ENCODE measurements at regions not wholly inside any gene's neighbourhood (a gene's known extent, or its start where the extent isn't known, plus 50 kb on each side); places are given as distances from the start of the nearest gene placed in this dataset.

DNA sequence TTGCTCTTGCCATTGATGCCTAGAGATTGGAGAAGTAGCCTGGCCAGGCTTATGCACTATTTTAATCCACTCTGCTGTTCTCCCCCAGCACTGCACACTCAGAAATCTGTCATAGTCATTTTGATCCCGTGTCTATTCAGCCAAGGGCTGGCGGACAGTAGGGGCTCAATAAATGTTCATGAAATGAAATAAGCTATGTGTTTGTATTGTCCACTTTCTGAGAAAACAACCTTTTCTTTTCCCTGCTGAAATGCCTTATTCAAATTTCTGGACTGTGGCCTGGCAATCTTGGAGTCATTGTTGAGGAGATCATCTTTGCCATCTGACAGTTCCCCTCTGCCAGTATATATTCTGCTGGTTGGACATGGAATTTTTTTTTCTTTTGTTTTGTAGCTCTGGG lies 550.4 kb upstream of the MAP3K7 start:
- FAIRE-seq (no peak), DNase-seq (ENCODE audit: insufficient read length) (no peak)
- TF ChIP-seq POLR2A (IDR thresholded peaks at IDR 0.05; ENCODE audit: low read depth, low read length): no peak
- no peak for TF ChIP-seq POLR2AphosphoS5 (IDR thresholded peaks at IDR 0.05; ENCODE audit: low read depth, low read length)
- no peak for TF ChIP-seq TAF1 (IDR thresholded peaks at IDR 0.05; ENCODE audit: borderline replicate concordance, low read depth, low read length)

- FAIRE-seq (no peak), DNase-seq (ENCODE audit: insufficient read length) (no peak)
- TF ChIP-seq POLR2AphosphoS5 (IDR thresholded peaks at IDR 0.05; ENCODE audit: low read depth, low read length): no peak
- TF ChIP-seq TAF1 (IDR thresholded peaks at IDR 0.05; ENCODE audit: borderline replicate concordance, low read depth, low read length): no peak
- TF ChIP-seq POLR2A (IDR thresholded peaks at IDR 0.05; ENCODE audit: low read depth, low read length): no peak
Observed at GRCh38 chr6:91135406-91136103, 548.7 kb upstream of the MAP3K7 start.

DNA sequence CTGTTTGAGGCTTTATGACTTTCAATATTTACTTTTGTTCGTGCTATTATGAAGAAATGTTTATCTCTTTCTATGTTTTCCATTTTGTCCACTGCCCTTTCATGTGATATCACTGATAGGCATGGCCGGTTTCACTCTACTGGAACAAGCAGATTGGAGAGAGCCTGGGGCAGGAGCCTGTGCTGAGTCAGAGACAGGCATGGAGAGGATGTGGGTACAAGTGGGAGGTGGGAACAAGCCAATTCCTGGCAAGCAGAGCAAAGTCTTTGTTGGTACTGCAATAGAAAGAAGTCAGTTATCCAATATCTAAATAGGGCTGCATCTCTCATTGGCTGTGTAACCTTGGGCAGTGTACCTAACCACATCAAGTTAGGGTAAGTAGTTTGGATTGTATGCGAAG lies 545.6 kb upstream of the MAP3K7 start:
- no peak for TF ChIP-seq POLR2A (IDR thresholded peaks at IDR 0.05; ENCODE audit: low read depth, low read length)
- TF ChIP-seq POLR2AphosphoS5 (IDR thresholded peaks at IDR 0.05; ENCODE audit: low read depth, low read length): no peak
- no peak for TF ChIP-seq TAF1 (IDR thresholded peaks at IDR 0.05; ENCODE audit: borderline replicate concordance, low read depth, low read length)
- DNase-seq (ENCODE audit: insufficient read length) (no peak), FAIRE-seq (no peak)

DNA sequence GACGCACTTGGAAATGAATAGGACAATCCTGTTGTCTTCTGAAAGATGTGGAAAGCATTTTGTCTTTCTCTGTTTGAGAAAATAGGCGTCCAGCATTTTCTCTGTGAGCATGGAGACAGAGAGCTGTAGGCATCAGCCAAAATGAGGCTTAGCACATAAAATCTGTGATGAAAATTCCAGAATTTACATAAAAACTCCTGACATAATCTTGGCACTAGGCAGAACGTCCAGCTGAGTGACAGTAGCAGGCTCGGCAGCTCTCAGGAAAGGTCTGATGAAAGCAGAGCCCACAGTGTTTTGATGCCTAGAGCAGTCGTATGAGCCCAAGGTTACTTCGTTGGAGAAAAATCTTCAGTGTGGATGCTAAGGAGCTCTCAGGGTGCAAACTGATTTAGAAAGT lies 543.3 kb upstream of the MAP3K7 start:
- no peak for TF ChIP-seq POLR2AphosphoS5 (IDR thresholded peaks at IDR 0.05; ENCODE audit: low read depth, low read length)
- TF ChIP-seq TAF1 (IDR thresholded peaks at IDR 0.05; ENCODE audit: borderline replicate concordance, low read depth, low read length): no peak
- TF ChIP-seq POLR2A (IDR thresholded peaks at IDR 0.05; ENCODE audit: low read depth, low read length): no peak
- no peak for DNase-seq (ENCODE audit: insufficient read length)
- FAIRE-seq: no peak

GRCh38 chr6:91127752-91128151 lies 540.9 kb upstream of the MAP3K7 start:
- FAIRE-seq: no peak
- TF ChIP-seq TAF1 (IDR thresholded peaks at IDR 0.05; ENCODE audit: borderline replicate concordance, low read depth, low read length) (no peak), POLR2AphosphoS5 (IDR thresholded peaks at IDR 0.05; ENCODE audit: low read depth, low read length) (no peak), POLR2A (IDR thresholded peaks at IDR 0.05; ENCODE audit: low read depth, low read length) (no peak)

DNA sequence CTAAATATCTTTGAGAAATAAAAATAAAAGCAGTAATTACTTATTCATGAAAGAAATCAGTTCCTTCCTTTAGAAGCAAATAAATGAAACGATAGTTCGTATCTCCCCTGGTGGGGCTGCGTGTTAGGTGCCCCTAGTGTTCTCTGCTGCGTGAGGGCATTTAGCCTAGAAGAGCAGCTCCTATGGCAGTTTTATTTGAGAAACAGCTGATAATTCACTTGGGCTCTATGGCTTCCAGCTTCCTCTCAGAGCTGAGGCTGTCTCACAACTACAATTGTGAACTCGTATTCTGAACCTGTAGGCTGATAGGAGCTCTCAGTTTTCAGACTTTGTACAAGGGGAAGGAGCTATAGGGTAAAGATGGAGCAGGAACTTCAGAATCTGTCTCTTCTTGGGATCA lies 540.0 kb upstream of the MAP3K7 start:
- FAIRE-seq (no peak), DNase-seq (ENCODE audit: insufficient read length) (no peak)
- TF ChIP-seq TAF1 (IDR thresholded peaks at IDR 0.05; ENCODE audit: borderline replicate concordance, low read depth, low read length) (no peak), POLR2A (IDR thresholded peaks at IDR 0.05; ENCODE audit: low read depth, low read length) (no peak), POLR2AphosphoS5 (IDR thresholded peaks at IDR 0.05; ENCODE audit: low read depth, low read length) (no peak)

More at GRCh38 chr6:91127752-91128151, 540.9 kb upstream of the MAP3K7 start:
- DNase-seq (ENCODE audit: insufficient read length): no peak

DNA sequence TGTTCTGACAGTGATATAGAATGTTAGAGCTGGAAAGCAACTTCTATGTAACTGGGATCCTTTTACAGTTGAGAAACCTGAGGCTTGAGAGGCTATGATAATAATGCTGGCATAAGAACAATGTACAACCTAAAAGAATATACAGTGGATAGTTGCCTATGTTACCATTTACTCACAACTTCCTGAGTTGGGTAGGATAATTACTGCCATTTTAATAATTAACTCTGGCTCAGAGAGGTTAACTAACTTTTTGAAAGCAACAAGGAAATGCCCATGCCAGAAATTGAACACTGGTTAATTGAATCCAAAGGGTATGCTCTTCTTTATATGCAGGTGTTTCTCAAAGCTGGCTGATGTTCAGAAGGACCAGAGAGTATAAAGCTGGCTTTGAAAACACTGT lies 530.7 kb upstream of the MAP3K7 start:
- TF ChIP-seq POLR2AphosphoS5 (IDR thresholded peaks at IDR 0.05; ENCODE audit: low read depth, low read length) (no peak), TAF1 (IDR thresholded peaks at IDR 0.05; ENCODE audit: borderline replicate concordance, low read depth, low read length) (no peak)
- no peak for DNase-seq (ENCODE audit: insufficient read length)
- no peak for FAIRE-seq

DNA sequence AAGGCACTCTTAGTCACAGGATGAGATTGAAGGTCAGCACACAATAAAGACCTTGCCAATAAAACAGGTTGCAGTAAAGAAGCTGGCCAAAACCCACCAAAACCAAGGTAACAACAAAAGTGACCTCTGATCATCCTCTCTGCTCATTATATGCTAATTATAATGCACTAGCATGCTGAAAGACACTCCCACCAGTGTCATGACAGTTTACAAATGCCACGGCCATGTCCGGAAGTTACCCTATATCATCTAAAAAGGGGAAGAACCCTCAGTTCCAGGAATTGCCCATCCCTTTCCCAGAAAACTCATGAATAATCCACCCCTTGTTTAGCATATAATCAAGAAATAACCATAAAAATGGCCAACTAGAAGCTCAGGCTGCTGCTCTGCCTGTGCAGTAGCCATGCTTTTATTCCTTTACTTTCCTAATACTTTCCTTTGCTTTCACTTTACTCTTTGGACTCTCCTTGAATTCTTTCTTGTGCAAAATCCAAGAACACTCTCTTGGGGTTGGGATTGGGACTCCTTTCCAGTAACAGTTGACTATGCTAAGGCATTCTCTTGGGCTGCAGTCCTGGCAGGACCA lies 527.3 kb upstream of the MAP3K7 start:
- no peak for FAIRE-seq
- no peak for DNase-seq (ENCODE audit: insufficient read length)
- TF ChIP-seq POLR2A (IDR thresholded peaks at IDR 0.05; ENCODE audit: low read depth, low read length): no peak
- TF ChIP-seq TAF1 (IDR thresholded peaks at IDR 0.05; ENCODE audit: borderline replicate concordance, low read depth, low read length): no peak
- TF ChIP-seq POLR2AphosphoS5 (IDR thresholded peaks at IDR 0.05; ENCODE audit: low read depth, low read length): no peak

GRCh38 chr6:91106083-91106482 lies 519.2 kb upstream of the MAP3K7 start:
- DNase-seq (ENCODE audit: insufficient read length): no peak

DNA sequence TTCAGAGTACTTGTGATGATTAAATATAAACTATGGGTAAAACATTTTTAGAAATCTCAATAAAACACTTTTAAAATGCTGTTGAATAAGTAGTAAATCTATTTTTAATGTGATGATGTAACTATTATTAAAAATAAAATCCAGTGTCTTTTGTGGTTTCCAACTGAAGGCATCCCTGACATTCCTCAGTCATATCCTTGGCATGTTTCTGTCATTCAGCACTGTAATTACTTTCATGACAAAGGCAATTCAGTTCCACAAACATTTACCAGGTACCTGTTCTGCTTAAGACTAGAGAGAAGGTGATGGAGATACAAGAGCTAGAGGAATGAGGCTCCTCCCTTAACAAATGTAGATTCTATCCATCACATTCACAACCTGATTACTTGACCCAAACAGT lies 518.7 kb upstream of the MAP3K7 start:
- TF ChIP-seq TAF1 (IDR thresholded peaks at IDR 0.05; ENCODE audit: borderline replicate concordance, low read depth, low read length) (no peak), POLR2A (IDR thresholded peaks at IDR 0.05; ENCODE audit: low read depth, low read length) (no peak), POLR2AphosphoS5 (IDR thresholded peaks at IDR 0.05; ENCODE audit: low read depth, low read length) (no peak)
- FAIRE-seq (no peak), DNase-seq (ENCODE audit: insufficient read length) (no peak)

More at GRCh38 chr6:91106083-91106482, 519.2 kb upstream of the MAP3K7 start:
- TF ChIP-seq TAF1 (IDR thresholded peaks at IDR 0.05; ENCODE audit: borderline replicate concordance, low read depth, low read length) (no peak), POLR2A (IDR thresholded peaks at IDR 0.05; ENCODE audit: low read depth, low read length) (no peak)
- no peak for FAIRE-seq

GRCh38 chr6:91099479-91099878 lies 512.6 kb upstream of the MAP3K7 start:
- no peak for TF ChIP-seq TAF1 (IDR thresholded peaks at IDR 0.05; ENCODE audit: borderline replicate concordance, low read depth, low read length)
- DNase-seq (ENCODE audit: insufficient read length) (no peak), FAIRE-seq (no peak)

GRCh38 chr6:91098006-91098405 lies 511.1 kb upstream of the MAP3K7 start:
- DNase-seq (ENCODE audit: insufficient read length): no peak
- no peak for FAIRE-seq
- TF ChIP-seq POLR2A (IDR thresholded peaks at IDR 0.05; ENCODE audit: low read depth, low read length) (no peak), POLR2AphosphoS5 (IDR thresholded peaks at IDR 0.05; ENCODE audit: low read depth, low read length) (no peak), TAF1 (IDR thresholded peaks at IDR 0.05; ENCODE audit: borderline replicate concordance, low read depth, low read length) (no peak)
